Type B pancreatic cell (in vitro differentiated cells): ENCODE measurements at regions not wholly inside any gene's neighbourhood (a gene's known extent, or its start where the extent isn't known, plus 50 kb on each side); places are given as distances from the start of the nearest gene placed in this dataset.
"Not testable (repeated sequence)": the region's sequence is repeated elsewhere in the genome, so short reads cannot be mapped to it uniquely, and the experiment has no call there.

Experiments used
- DNase-seq: peaks from one replicate; pipeline ENCODE4 v3.0.0; 2021; ENCODE audit warnings: mixed read lengths; ENCODE audit not compliant: unreplicated experiment; ENCODE audit errors: extremely low spot score
- H3K27ac Mint-ChIP-seq: 2 replicates; pipeline ENCODE4 v1.8.0; 2021; ENCODE audit warnings: mild to moderate bottlenecking, mixed read lengths
- H3K27me3 Mint-ChIP-seq: 2 replicates; pipeline ENCODE4 v1.8.0; 2021; ENCODE audit warnings: mixed read lengths
- H3K36me3 Mint-ChIP-seq: 2 replicates; pipeline ENCODE4 v1.8.0; 2021; ENCODE audit warnings: mixed read lengths
- H3K4me1 Mint-ChIP-seq: one replicate; pipeline ENCODE4 v1.8.0; 2021; ENCODE audit warnings: mixed read lengths; ENCODE audit not compliant: unreplicated experiment
- H3K4me3 Mint-ChIP-seq: 2 replicates; pipeline ENCODE4 v1.8.0; 2021; ENCODE audit warnings: mild to moderate bottlenecking, mixed read lengths
- H3K9me3 Mint-ChIP-seq: 2 replicates; pipeline ENCODE4 v1.8.0; 2021; ENCODE audit warnings: mixed read lengths
- TF ChIP-seq, protein P1 (sequence below): fragments of 200-600 bp; sonication (generic); conservative IDR thresholded peaks from 2 replicates; pipeline ENCODE4 v1.5.0; 2021; ENCODE audit warnings: antibody characterized with exemption, mild to moderate bottlenecking

DNA sequence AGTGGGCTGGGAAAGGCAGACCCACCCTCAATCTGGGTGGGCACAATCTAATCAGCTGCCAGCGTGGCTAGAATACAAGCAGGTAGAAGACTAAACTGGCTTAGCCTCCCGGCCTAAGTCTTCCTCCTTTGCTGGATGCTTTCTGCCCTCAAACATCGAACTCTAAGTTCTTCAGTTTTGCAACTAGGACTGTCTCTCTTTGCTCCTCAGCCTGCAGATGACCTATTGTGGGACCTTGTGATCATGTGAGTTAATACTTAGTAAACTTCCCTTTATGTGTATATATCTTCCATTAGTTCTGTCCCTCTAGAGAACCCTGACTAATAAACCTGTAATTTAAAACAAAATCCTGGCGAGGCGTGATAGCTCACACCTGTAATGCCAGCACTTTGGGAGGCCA, 51.8 kb upstream of the SLC39A8 start:
- H3K36me3 Mint-ChIP-seq, H3K4me3 Mint-ChIP-seq, H3K27me3 Mint-ChIP-seq, H3K27ac Mint-ChIP-seq, DNase-seq, H3K4me1 Mint-ChIP-seq, H3K9me3 Mint-ChIP-seq: not testable (repeated sequence)

DNA sequence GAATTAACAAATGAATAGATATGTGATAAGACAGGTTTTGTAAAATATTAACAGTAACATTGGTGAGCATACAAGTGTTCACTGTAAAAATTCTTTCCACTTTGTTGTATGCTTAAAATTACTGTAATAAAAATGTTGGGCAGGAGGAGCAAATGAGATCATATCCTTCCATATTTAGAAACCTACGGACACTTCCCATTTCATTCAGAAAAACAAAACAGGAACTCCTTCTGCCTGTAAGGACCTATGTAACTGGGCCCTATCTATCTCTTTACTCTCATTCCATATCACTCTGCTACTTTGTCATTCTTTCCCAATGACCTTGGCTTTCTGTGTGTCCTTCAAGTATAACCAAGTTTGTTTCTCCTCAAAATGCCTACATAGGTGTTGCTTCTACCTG, 53.7 kb upstream of the SLC39A8 start:
- H3K4me3 Mint-ChIP-seq = no peak overlapping the region
- H3K9me3 Mint-ChIP-seq = no peaks in the 10 kb centered on the region
- no peaks in the 10 kb centered on the region for H3K4me1 Mint-ChIP-seq
- H3K27ac Mint-ChIP-seq = no peak overlapping the region
- H3K27me3 Mint-ChIP-seq = no peaks in the 10 kb centered on the region
- DNase-seq = no peak
- H3K36me3 Mint-ChIP-seq = no peaks in the 10 kb centered on the region
- TF ChIP-seq, protein P1, sequence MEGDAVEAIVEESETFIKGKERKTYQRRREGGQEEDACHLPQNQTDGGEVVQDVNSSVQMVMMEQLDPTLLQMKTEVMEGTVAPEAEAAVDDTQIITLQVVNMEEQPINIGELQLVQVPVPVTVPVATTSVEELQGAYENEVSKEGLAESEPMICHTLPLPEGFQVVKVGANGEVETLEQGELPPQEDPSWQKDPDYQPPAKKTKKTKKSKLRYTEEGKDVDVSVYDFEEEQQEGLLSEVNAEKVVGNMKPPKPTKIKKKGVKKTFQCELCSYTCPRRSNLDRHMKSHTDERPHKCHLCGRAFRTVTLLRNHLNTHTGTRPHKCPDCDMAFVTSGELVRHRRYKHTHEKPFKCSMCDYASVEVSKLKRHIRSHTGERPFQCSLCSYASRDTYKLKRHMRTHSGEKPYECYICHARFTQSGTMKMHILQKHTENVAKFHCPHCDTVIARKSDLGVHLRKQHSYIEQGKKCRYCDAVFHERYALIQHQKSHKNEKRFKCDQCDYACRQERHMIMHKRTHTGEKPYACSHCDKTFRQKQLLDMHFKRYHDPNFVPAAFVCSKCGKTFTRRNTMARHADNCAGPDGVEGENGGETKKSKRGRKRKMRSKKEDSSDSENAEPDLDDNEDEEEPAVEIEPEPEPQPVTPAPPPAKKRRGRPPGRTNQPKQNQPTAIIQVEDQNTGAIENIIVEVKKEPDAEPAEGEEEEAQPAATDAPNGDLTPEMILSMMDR = no peak

DNA sequence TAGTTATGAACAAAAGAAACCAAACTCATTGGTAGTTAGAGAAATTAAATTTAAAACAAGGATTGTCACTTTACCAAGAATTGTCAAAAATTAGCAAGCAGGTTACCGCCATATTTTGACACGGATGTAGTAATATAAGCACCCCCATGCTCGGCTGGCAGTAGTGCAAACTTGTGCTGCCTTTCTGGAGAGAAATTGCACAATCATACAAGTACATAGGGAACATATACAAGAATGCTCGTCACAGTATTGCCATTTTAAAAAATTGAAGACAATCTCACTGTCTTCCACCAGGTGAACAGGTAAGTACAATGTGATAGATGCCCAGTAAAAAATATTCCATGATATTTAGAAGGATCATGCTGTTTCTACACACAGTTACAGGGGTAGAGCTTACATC, 55.6 kb upstream of the SLC39A8 start:
- Mint-ChIP-seq H3K27ac (no peak overlapping the region), H3K9me3 (no peaks in the 10 kb centered on the region), H3K36me3 (no peaks in the 10 kb centered on the region), H3K27me3 (no peaks in the 10 kb centered on the region), H3K4me3 (no peak overlapping the region), H3K4me1 (peaks cover 14% of the 10 kb centered on the region)
- TF ChIP-seq, protein P1 = no peak
- no peak for DNase-seq

DNA sequence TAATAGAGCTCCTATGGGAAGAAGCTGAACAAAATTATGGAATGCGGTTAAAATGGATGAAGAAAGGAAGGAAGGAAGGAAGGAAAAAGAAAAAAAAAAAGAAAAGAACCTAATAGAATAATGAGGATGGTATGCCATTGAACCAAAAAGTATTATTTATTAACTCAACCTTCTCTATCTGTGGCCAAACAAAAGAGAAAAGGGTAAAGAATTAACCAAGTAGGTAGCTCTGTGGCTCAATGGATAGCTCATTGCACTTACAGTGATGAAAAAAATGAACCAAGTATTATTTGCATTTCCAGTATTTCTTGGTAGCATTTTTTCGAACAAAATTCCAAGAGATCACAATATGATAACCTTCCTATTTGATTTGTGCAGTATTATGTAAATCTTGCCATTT, 56.9 kb upstream of the SLC39A8 start:
- peaks cover 26% of the 10 kb centered on the region for H3K4me1 Mint-ChIP-seq
- DNase-seq = no peak
- TF ChIP-seq, protein P1 = no peak
- no peak overlapping the region for H3K4me3 Mint-ChIP-seq
- H3K9me3 Mint-ChIP-seq = no peaks in the 10 kb centered on the region
- H3K27ac Mint-ChIP-seq = no peak overlapping the region
- H3K27me3 Mint-ChIP-seq = no peaks in the 10 kb centered on the region
- no peaks in the 10 kb centered on the region for H3K36me3 Mint-ChIP-seq

DNA sequence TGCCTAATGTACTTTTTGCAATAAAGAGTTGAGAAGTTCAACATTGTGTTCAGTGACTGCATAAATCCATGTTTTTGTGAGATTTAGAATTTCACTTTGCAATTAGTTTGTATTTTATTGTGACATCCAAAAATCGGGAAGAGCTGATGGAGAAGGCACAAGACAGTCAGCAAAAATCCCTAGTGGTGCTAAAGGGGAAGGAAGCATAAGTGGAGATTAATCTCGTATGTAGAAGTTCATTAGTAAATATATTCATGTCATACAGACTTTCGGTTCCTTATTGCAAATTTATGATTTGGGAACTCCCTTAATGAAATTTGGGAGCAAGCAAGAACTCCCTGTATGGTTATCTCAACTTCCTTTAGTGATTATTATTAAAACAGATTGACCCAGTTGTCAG, 57.8 kb upstream of the SLC39A8 start:
- H3K27ac Mint-ChIP-seq = no peak overlapping the region

DNA sequence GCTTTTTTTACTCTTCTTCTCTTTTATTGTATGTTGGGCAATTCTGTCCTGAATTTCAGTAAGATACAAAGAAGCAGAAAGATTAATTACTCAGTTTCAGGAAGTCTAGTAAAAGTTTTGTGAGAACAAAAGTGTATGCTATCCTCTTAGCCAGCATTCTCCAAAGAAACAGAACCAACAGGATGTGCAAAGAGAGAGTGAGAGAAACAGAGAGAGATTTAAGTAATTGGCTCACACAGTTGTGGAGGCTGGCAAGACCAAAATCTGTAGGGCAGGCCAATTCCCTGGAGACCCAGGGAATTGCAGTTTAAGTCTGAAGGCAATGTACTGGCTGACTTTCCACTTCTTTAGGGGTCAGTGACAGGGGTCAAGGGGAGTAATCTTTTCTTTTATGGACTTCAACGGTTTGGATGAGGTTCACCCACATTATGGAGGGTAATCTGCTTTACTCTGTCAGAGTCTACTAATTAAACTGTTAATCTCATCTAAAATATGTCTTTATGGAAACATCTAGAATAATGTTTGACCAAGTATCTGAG, 59.2 kb upstream of the SLC39A8 start:
- Mint-ChIP-seq H3K27me3 (no peaks in the 10 kb centered on the region), H3K9me3 (no peaks in the 10 kb centered on the region), H3K36me3 (no peaks in the 10 kb centered on the region), H3K4me3 (no peak overlapping the region), H3K4me1 (peaks cover 26% of the 10 kb centered on the region), H3K27ac (no peak overlapping the region)
- TF ChIP-seq, protein P1 = no peak
- no peak for DNase-seq

More for the DNA sequence above, 57.8 kb upstream of the SLC39A8 start:
- Mint-ChIP-seq H3K4me1 (peaks cover 26% of the 10 kb centered on the region), H3K9me3 (no peaks in the 10 kb centered on the region), H3K4me3 (no peak overlapping the region), H3K27me3 (no peaks in the 10 kb centered on the region), H3K36me3 (no peaks in the 10 kb centered on the region)
- DNase-seq = no peak
- TF ChIP-seq, protein P1 = no peak
